Ectodermal cell (in vitro differentiated cells): ENCODE measurements at regions not wholly inside any gene's neighbourhood (a gene's known extent, or its start where the extent isn't known, plus 50 kb on each side); places are given as distances from the start of the nearest gene placed in this dataset.

Experiments
- H3K27ac ChIP-seq: 2 replicates; pipeline ENCODE4 v1.7.0; 2013; ENCODE audit warnings: mild to moderate bottlenecking, low read depth, low read length; ENCODE audit not compliant: insufficient read depth, poor library complexity, severe bottlenecking
- H3K27me3 ChIP-seq: 2 replicates; pipeline ENCODE4 v1.7.0; 2013; ENCODE audit warnings: mild to moderate bottlenecking, low read length; ENCODE audit not compliant: insufficient read depth, control insufficient read depth, poor library complexity, severe bottlenecking
- H3K36me3 ChIP-seq: one replicate; pipeline ENCODE4 v1.7.0; 2013; ENCODE audit warnings: low read length; ENCODE audit not compliant: control insufficient read depth, insufficient read depth
- H3K4me1 ChIP-seq: one replicate; pipeline ENCODE4 v1.7.0; 2013; ENCODE audit warnings: low read length; ENCODE audit not compliant: control insufficient read depth, insufficient read depth
- H3K4me3 ChIP-seq: 2 replicates; pipeline ENCODE4 v1.7.0; 2013; ENCODE audit warnings: low read depth, low read length, control low read depth; ENCODE audit not compliant: insufficient read depth
- H3K9me3 ChIP-seq: 2 replicates; pipeline ENCODE4 v1.7.0; 2013; ENCODE audit warnings: mild to moderate bottlenecking, low read length, moderate library complexity; ENCODE audit not compliant: control insufficient read depth
- WGBS, 2 experiments: methylation state at CpG; one replicate each; pipeline ENCODE4 v1.1.7; 2013; ENCODE audit warnings: missing lambda C conversion rate in 2 of 2; 5-methylcytosine and 5-hydroxymethylcytosine counted together

GRCh38 chr5:2857837-2858236 is 106.4 kb upstream of the IRX2 start:
- H3K36me3 ChIP-seq: no peaks in the 10 kb centered on the region
- WGBS, 2 experiments: 81 to 85% methylated on average over 2 of the region's 2 CpGs
- H3K27me3 ChIP-seq: no peaks in the 10 kb centered on the region
- H3K4me3 ChIP-seq: no peak overlapping the region
- H3K9me3 ChIP-seq: no peaks in the 10 kb centered on the region
- no peak overlapping the region for H3K27ac ChIP-seq
- H3K4me1 ChIP-seq: no peaks in the 10 kb centered on the region

DNA sequence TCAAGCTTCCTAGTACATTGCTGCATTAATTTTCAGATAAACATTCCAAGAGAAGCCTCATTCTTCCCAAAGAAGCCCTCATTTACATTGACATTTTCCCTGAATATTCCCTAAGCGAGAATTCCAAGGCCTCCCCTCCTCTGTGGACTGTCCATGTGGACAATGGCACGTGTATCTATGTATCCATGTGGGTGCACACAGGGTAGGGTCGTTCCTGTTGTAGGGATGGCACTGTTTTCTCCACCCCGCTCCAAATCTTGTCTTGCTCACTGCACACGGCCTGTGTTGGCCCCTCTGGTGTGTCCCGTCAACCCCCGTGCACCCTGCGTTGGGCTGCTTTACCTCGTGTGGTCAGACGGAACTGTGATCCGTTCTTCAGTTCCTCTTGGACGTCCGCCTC is 104.7 kb upstream of the IRX2 start:
- Histone ChIP-seq H3K4me3 (no peak overlapping the region), H3K9me3 (no peaks in the 10 kb centered on the region)
- WGBS, 2 experiments: 95 to 96% methylated on average over 13 of the region's 13 CpGs

DNA sequence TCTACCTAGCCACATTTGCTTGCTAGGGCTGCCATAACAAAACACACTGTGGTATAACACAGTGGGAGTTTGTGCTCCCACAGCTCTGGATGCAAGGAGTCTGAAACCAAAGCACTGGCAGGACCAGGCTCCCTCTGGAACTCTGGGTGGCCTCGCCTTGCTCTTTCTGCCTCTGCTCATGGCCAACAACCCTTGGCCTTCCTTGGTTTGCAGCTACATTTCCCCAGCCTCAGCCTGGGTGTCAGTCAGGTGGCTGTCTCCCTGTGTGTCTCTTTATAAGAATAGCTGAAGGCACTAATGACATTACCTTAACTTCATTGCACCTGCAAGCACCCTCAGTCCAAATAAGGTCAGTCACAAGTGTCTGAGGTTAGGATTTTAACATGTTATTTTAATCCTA is 101.0 kb upstream of the IRX2 start:
- H3K27ac ChIP-seq: no peak overlapping the region
- no peaks in the 10 kb centered on the region for H3K4me1 ChIP-seq
- 93 to 100% methylated on average over 1 of the region's 1 CpG for WGBS, 2 experiments
- H3K27me3 ChIP-seq: no peaks in the 10 kb centered on the region
- no peak overlapping the region for H3K4me3 ChIP-seq
- H3K36me3 ChIP-seq: no peaks in the 10 kb centered on the region
- no peaks in the 10 kb centered on the region for H3K9me3 ChIP-seq

More for the DNA sequence above, 104.7 kb upstream of the IRX2 start:
- H3K4me1 ChIP-seq: no peaks in the 10 kb centered on the region
- H3K27me3 ChIP-seq: no peaks in the 10 kb centered on the region
- H3K27ac ChIP-seq: no peak overlapping the region
- no peaks in the 10 kb centered on the region for H3K36me3 ChIP-seq

- Histone ChIP-seq H3K27ac (no peak overlapping the region), H3K36me3 (no peaks in the 10 kb centered on the region), H3K4me3 (no peak overlapping the region), H3K9me3 (no peaks in the 10 kb centered on the region), H3K4me1 (no peaks in the 10 kb centered on the region), H3K27me3 (no peaks in the 10 kb centered on the region)
- 93 to 96% methylated on average over 5 of the region's 5 CpGs for WGBS, 2 experiments
Observed at GRCh38 chr5:2851895-2852294, 100.4 kb upstream of the IRX2 start.

GRCh38 chr5:2849429-2849828 is 98.0 kb upstream of the IRX2 start:
- Histone ChIP-seq H3K27ac (no peak overlapping the region), H3K27me3 (no peaks in the 10 kb centered on the region), H3K9me3 (no peaks in the 10 kb centered on the region), H3K4me3 (no peak overlapping the region), H3K4me1 (no peaks in the 10 kb centered on the region), H3K36me3 (no peaks in the 10 kb centered on the region)
- WGBS, 2 experiments: 89 to 95% methylated on average over 6 of the region's 6 CpGs

DNA sequence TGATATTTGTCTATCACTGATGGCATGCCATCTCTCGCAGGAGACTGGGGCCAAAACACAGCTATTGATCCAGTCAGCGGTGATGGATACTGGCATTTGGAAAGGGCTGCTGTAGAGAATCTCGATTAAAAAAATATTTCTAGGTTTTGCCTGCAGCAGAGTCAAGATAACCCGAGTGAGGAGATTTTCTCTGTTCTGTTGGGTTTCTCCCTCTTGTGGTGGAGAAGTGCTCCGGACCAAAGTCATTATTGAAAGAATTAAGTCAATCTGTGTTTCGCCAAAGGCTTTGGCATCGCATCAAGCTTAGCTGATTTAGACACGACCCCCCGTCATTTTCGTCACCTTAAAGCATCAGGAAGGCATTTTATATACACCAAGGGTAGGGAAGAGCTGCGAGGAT is 97.1 kb upstream of the IRX2 start:
- H3K36me3 ChIP-seq: no peaks in the 10 kb centered on the region
- no peaks in the 10 kb centered on the region for H3K4me1 ChIP-seq
- no peaks in the 10 kb centered on the region for H3K27me3 ChIP-seq
- no peak overlapping the region for H3K4me3 ChIP-seq
- WGBS, 2 experiments: 84 to 86% methylated on average over 11 of the region's 11 CpGs
- no peaks in the 10 kb centered on the region for H3K9me3 ChIP-seq
- no peak overlapping the region for H3K27ac ChIP-seq

DNA sequence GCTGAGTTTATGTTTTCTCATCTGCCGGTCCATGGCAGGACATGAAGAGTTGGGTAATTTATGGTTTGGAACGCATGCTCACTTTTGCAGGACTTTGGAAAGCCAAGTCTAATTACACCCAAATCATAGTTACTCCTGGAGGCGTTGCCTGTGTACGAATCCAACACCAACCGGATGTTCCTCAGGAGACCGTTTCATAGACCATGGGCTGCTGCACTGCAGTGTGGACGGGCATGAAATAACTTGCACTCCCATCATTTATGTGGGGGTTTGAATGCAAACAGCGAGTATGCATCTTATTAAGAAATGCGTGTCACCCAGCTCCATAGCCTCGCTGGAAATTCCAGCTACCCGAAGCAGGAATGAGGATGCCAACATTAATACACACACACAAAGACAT is 96.1 kb upstream of the IRX2 start:
- Histone ChIP-seq H3K4me1 (no peaks in the 10 kb centered on the region), H3K4me3 (no peak overlapping the region), H3K9me3 (no peaks in the 10 kb centered on the region), H3K27me3 (no peaks in the 10 kb centered on the region), H3K27ac (no peak overlapping the region), H3K36me3 (no peaks in the 10 kb centered on the region)
- 96 to 98% methylated on average over 11 of the region's 11 CpGs for WGBS, 2 experiments

DNA sequence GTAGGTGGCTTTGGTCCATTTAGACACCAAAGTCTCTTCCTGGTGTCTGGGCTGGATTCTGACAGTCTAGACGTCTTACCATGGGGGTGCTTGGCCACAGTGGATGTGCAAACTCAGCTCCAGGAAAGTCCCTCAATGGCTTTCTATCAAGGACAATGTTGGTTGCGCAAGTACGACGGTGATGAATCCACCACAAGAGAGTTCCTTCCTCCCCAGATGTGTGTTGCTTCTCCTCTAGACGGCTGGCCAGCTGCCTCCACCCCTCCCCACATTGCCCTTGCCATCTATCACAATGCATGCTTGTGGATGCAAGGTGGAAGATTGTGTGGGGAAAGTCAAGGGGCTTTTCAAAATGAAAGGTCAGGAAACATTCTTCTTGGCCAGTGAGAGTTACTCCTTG is 89.7 kb upstream of the IRX2 start:
- no peaks in the 10 kb centered on the region for H3K36me3 ChIP-seq
- no peak overlapping the region for H3K27ac ChIP-seq
- H3K4me1 ChIP-seq: no peaks in the 10 kb centered on the region
- no peak overlapping the region for H3K4me3 ChIP-seq
- no peaks in the 10 kb centered on the region for H3K27me3 ChIP-seq
- WGBS, 2 experiments: 91 to 95% methylated on average over 5 of the region's 5 CpGs
- H3K9me3 ChIP-seq: no peaks in the 10 kb centered on the region

DNA sequence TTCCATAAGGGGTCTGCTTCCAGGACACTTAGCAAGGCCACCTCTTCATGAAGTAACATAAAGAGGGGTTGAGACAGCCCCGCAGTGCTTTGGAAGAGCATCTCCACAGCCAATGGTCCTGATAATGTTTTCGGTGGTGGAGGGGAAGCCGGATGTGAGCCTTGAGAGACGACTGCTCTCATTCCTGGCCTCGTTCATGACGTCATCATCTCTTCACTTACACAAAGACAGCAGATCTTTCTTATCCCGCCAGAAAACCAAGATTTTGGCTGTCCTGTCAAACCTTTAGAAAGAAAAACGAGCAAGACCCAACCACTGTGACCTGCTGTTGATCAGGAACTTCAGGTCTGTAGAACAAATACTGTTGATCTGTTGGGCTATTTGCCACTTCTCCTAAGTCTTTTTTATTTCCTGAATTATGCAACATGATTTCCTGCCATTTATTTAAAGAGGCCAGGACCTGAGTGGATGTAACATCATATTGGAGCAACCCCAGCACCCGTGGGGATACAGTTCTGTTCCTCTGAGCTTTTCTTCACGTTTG is 89.0 kb upstream of the IRX2 start:
- Histone ChIP-seq H3K27me3 (no peaks in the 10 kb centered on the region), H3K27ac (no peak overlapping the region), H3K4me1 (no peaks in the 10 kb centered on the region), H3K4me3 (no peak overlapping the region), H3K36me3 (no peaks in the 10 kb centered on the region), H3K9me3 (no peaks in the 10 kb centered on the region)
- WGBS, 2 experiments: 91 to 92% methylated on average over 10 of the region's 10 CpGs

DNA sequence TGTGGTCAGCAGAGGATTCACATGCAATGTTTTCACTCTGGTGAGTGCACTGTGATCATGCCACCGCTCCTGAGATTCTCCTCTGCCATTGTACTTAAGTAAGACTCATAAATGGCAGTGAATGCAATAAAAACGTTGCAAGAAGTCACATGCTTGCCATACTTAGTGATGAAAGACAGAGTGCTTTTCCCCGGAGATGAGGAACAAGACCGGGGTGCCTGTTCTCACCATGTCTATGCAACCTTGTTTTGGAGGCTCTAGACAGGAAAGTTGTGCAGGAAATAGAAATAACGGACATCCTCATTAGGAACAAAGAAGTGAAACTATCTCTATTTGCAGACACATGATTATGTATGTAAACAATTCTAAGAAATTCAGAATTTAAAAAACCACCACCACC is 84.7 kb upstream of the IRX2 start:
- no peaks in the 10 kb centered on the region for H3K9me3 ChIP-seq
- 94 to 96% methylated on average over 5 of the region's 5 CpGs for WGBS, 2 experiments

DNA sequence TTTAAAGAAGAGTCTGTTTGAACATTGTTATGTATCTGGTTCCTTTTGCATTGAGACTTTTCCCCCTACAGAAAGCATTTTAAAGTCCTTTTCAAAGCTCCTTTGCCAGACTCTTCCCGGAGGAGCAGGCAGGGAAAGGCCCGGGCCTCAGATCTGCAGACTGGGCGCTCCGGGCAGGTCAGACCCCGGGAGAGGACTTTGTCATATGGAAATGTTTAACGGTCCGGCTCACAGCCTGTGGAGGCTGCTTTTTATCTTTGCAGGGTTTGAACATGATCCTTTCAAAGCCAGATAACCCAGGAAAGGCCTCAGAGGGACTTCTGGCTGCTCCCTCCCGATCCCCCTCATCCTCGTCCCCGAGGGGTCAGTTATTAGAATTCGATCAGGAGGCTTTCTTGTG is 82.1 kb upstream of the IRX2 start:
- Histone ChIP-seq H3K4me3 (no peak overlapping the region), H3K27me3 (no peaks in the 10 kb centered on the region), H3K27ac (no peak overlapping the region), H3K36me3 (no peaks in the 10 kb centered on the region), H3K9me3 (no peaks in the 10 kb centered on the region), H3K4me1 (peaks cover 4% of the 10 kb centered on the region)
- 53 to 54% methylated on average over 11 of the region's 11 CpGs for WGBS, 2 experiments

More for the DNA sequence above, 84.7 kb upstream of the IRX2 start:
- Histone ChIP-seq H3K27me3 (no peaks in the 10 kb centered on the region), H3K4me1 (peaks cover 4% of the 10 kb centered on the region), H3K4me3 (no peak overlapping the region), H3K36me3 (no peaks in the 10 kb centered on the region), H3K27ac (no peak overlapping the region)
